ENCODE measurements at regions not wholly inside any gene's neighbourhood (a gene's known extent, or its start where the extent isn't known, plus 50 kb on each side); places are given as distances from the start of the nearest gene placed in this dataset.

- H3K4me3 Mint-ChIP-seq (ENCODE audit: unreplicated experiment), result no peak overlapping the region
- H3K27me3 Mint-ChIP-seq (ENCODE audit: unreplicated experiment), result peaks cover 4% of the 10 kb centered on the region
- TF ChIP-seq, protein P1, sequence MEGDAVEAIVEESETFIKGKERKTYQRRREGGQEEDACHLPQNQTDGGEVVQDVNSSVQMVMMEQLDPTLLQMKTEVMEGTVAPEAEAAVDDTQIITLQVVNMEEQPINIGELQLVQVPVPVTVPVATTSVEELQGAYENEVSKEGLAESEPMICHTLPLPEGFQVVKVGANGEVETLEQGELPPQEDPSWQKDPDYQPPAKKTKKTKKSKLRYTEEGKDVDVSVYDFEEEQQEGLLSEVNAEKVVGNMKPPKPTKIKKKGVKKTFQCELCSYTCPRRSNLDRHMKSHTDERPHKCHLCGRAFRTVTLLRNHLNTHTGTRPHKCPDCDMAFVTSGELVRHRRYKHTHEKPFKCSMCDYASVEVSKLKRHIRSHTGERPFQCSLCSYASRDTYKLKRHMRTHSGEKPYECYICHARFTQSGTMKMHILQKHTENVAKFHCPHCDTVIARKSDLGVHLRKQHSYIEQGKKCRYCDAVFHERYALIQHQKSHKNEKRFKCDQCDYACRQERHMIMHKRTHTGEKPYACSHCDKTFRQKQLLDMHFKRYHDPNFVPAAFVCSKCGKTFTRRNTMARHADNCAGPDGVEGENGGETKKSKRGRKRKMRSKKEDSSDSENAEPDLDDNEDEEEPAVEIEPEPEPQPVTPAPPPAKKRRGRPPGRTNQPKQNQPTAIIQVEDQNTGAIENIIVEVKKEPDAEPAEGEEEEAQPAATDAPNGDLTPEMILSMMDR (IDR thresholded peaks at IDR 0.05; ENCODE audit: unreplicated experiment), result no peak
- H3K36me3 Mint-ChIP-seq (ENCODE audit: low read depth, unreplicated experiment), result no peaks in the 10 kb centered on the region
- H3K4me1 Mint-ChIP-seq (ENCODE audit: unreplicated experiment), result peaks cover 13% of the 10 kb centered on the region
- no peak for DNase-seq (ENCODE audit: low spot score)
- H3K27ac Mint-ChIP-seq (ENCODE audit: unreplicated experiment), result no peak overlapping the region
- H3K9me3 Mint-ChIP-seq (ENCODE audit: unreplicated experiment), result no peaks in the 10 kb centered on the region
Measured at GRCh38 chr5:54738118-54738972, 220.8 kb downstream of the SNX18 start.

GRCh38 chr5:54736003-54736797, 218.6 kb downstream of the SNX18 start:
- H3K27ac Mint-ChIP-seq (ENCODE audit: unreplicated experiment), result no peak overlapping the region
- TF ChIP-seq, protein P1 (IDR thresholded peaks at IDR 0.05; ENCODE audit: unreplicated experiment), result no peak
- no peaks in the 10 kb centered on the region for H3K9me3 Mint-ChIP-seq (ENCODE audit: unreplicated experiment)
- no peaks in the 10 kb centered on the region for H3K36me3 Mint-ChIP-seq (ENCODE audit: low read depth, unreplicated experiment)
- H3K4me3 Mint-ChIP-seq (ENCODE audit: unreplicated experiment), result no peak overlapping the region
- DNase-seq (ENCODE audit: low spot score), result no peak
- peaks cover 4% of the 10 kb centered on the region for H3K27me3 Mint-ChIP-seq (ENCODE audit: unreplicated experiment)
- peaks cover 7% of the 10 kb centered on the region for H3K4me1 Mint-ChIP-seq (ENCODE audit: unreplicated experiment)

- TF ChIP-seq, protein P1 (IDR thresholded peaks at IDR 0.05; ENCODE audit: unreplicated experiment), result no peak
- H3K27ac Mint-ChIP-seq (ENCODE audit: unreplicated experiment), result no peak overlapping the region
- no peak for DNase-seq (ENCODE audit: low spot score)
- H3K4me1 Mint-ChIP-seq (ENCODE audit: unreplicated experiment), result no peaks in the 10 kb centered on the region
- H3K4me3 Mint-ChIP-seq (ENCODE audit: unreplicated experiment), result no peak overlapping the region
- H3K27me3 Mint-ChIP-seq (ENCODE audit: unreplicated experiment), result peaks cover 1% of the 10 kb centered on the region
- H3K9me3 Mint-ChIP-seq (ENCODE audit: unreplicated experiment), result no peaks in the 10 kb centered on the region
- H3K36me3 Mint-ChIP-seq (ENCODE audit: low read depth, unreplicated experiment), result no peaks in the 10 kb centered on the region
Measured at GRCh38 chr5:54733101-54733500, 215.5 kb downstream of the SNX18 start.

DNA sequence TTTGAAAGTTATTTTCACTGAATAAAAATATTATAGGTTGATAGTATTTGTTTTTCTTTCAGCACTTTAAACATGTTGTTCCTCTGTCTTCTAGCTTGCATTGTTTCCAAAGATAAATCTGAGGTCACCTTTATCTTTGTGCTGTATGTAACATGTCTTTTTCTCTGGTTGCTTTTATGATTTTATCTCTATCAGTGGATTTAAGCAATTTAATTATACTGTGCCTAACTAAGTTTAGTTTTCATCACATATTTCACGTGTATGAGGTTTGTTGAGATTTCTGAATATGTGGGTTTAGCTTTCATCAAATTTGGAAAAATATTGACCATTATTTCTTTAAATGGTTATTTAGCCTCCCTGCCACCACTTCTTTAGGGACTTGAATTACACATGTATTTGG, 214.5 kb downstream of the SNX18 start:
- no peaks in the 10 kb centered on the region for H3K27me3 Mint-ChIP-seq (ENCODE audit: unreplicated experiment)
- DNase-seq (ENCODE audit: low spot score), result no peak
- H3K36me3 Mint-ChIP-seq (ENCODE audit: low read depth, unreplicated experiment), result no peaks in the 10 kb centered on the region
- H3K4me1 Mint-ChIP-seq (ENCODE audit: unreplicated experiment), result no peaks in the 10 kb centered on the region
- TF ChIP-seq, protein P1 (IDR thresholded peaks at IDR 0.05; ENCODE audit: unreplicated experiment), result no peak
- no peak overlapping the region for H3K4me3 Mint-ChIP-seq (ENCODE audit: unreplicated experiment)
- H3K9me3 Mint-ChIP-seq (ENCODE audit: unreplicated experiment), result no peaks in the 10 kb centered on the region
- H3K27ac Mint-ChIP-seq (ENCODE audit: unreplicated experiment), result no peak overlapping the region

- TF ChIP-seq, protein P1 (IDR thresholded peaks at IDR 0.05; ENCODE audit: unreplicated experiment), result no peak
- Mint-ChIP-seq H3K4me3 (ENCODE audit: unreplicated experiment) (no peak overlapping the region), H3K4me1 (ENCODE audit: unreplicated experiment) (peaks cover 4% of the 10 kb centered on the region), H3K36me3 (ENCODE audit: low read depth, unreplicated experiment) (no peaks in the 10 kb centered on the region), H3K27ac (ENCODE audit: unreplicated experiment) (no peak overlapping the region), H3K9me3 (ENCODE audit: unreplicated experiment) (no peaks in the 10 kb centered on the region), H3K27me3 (ENCODE audit: unreplicated experiment) (no peaks in the 10 kb centered on the region)
- no peak for DNase-seq (ENCODE audit: low spot score)
Measured at GRCh38 chr5:54728588-54728915, 211.0 kb downstream of the SNX18 start.

Data from endothelial cell (in vitro differentiated cells).